Loucy (cell line): ENCODE measurements at regions not wholly inside any gene's neighbourhood (a gene's known extent, or its start where the extent isn't known, plus 50 kb on each side); places are given as distances from the start of the nearest gene placed in this dataset.

Source experiments
- CTCF ChIP-seq: fragments of 200-600 bp; sonication (generic); conservative IDR thresholded peaks from 2 replicates; pipeline ENCODE4 v1.5.1; 2014; ENCODE audit warnings: mild to moderate bottlenecking, antibody characterized with exemption, low read length
- EZH2phosphoT487 ChIP-seq: fragments of 200-600 bp; IDR thresholded peaks from 2 replicates; pipeline ENCODE4 v1.6.1; 2018; ENCODE audit warnings: antibody characterized with exemption, mild to moderate bottlenecking, moderate library complexity, borderline replicate concordance

GRCh38 chr5:164824671-164825070 is 1319.3 kb downstream of the MAT2B start:
- TF ChIP-seq CTCF, result no peak
- TF ChIP-seq EZH2phosphoT487, result no peak
